Mammary epithelial cell (primary cell): ENCODE measurements at regions not wholly inside any gene's neighbourhood (a gene's known extent, or its start where the extent isn't known, plus 50 kb on each side); places are given as distances from the start of the nearest gene placed in this dataset.

Experiments
- CTCF ChIP-seq, 2 donors: IDR thresholded peaks in 1 of 2; conservative IDR thresholded peaks in 1 of 2; 2 replicates each; pipeline ENCODE4 v1.5.1; 2011 to 2012; ENCODE audit warnings: inconsistent platforms in 2 of 2, low read length in 2 of 2, mild to moderate bottlenecking in 2 of 2, control low read depth in 1 of 2, low read depth in 1 of 2; ENCODE audit not compliant: insufficient read depth in 1 of 2; ENCODE audit errors: extremely low read depth in 1 of 2
- EZH2 ChIP-seq: IDR thresholded peaks from 2 replicates; pipeline ENCODE4 v1.6.1; 2012; ENCODE audit warnings: low read length, inconsistent platforms, borderline replicate concordance

DNA sequence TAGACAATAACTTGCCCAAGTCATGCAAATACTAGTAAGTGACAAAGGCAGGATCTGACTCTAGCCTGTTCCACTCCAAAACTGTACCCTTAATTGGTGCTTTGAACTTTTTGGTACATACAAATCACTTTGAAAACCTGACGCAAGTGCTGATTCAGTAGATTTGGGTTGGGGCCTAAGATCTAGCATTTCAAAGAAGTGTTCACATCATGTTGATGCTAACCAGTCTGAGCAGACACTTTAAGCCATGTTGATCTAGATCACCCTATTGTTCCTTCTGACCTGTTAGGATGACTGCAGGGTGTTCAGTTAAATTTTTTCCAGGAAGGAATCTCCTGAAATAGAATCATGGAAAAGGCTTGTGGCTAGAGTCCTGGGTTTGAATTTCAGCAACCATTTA, 57.7 kb upstream of the CPEB4 start:
- TF ChIP-seq CTCF (conservative IDR thresholded peaks at IDR 0.05 in 1 of 2, IDR thresholded peaks at IDR 0.05 in 1 of 2; ENCODE audit: extremely low read depth in 1 of 2, insufficient read depth in 1 of 2, low read depth in 1 of 2, low read length in 2 of 2): no peak
- TF ChIP-seq EZH2: no peak
